ENCODE measurements at regions not wholly inside any gene's neighbourhood (a gene's known extent, or its start where the extent isn't known, plus 50 kb on each side); places are given as distances from the start of the nearest gene placed in this dataset.

- in situ Hi-C loops (cut with MboI; ENCODE audit: low pct_unique_long_range_greater_than_20kb, low sequenced_read_pairs, unreplicated experiment): no loop called here
- TF ChIP-seq, protein P1, sequence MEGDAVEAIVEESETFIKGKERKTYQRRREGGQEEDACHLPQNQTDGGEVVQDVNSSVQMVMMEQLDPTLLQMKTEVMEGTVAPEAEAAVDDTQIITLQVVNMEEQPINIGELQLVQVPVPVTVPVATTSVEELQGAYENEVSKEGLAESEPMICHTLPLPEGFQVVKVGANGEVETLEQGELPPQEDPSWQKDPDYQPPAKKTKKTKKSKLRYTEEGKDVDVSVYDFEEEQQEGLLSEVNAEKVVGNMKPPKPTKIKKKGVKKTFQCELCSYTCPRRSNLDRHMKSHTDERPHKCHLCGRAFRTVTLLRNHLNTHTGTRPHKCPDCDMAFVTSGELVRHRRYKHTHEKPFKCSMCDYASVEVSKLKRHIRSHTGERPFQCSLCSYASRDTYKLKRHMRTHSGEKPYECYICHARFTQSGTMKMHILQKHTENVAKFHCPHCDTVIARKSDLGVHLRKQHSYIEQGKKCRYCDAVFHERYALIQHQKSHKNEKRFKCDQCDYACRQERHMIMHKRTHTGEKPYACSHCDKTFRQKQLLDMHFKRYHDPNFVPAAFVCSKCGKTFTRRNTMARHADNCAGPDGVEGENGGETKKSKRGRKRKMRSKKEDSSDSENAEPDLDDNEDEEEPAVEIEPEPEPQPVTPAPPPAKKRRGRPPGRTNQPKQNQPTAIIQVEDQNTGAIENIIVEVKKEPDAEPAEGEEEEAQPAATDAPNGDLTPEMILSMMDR (IDR thresholded peaks at IDR 0.05; ENCODE audit: extremely low read depth, insufficient read depth, missing control alignments): no peak
- no peak for DNase-seq (ENCODE audit: low spot score)
These were observed 549.4 kb upstream of the API5 start for GRCh38 chr11:42762348-42762747.

GRCh38 chr11:42764936-42765335 is 546.9 kb upstream of the API5 start:
- in situ Hi-C loops (cut with MboI; ENCODE audit: low pct_unique_long_range_greater_than_20kb, low sequenced_read_pairs, unreplicated experiment): no loop called here
- no peak for DNase-seq (ENCODE audit: low spot score)
- TF ChIP-seq, protein P1 (IDR thresholded peaks at IDR 0.05; ENCODE audit: extremely low read depth, insufficient read depth, missing control alignments): no peak

DNA sequence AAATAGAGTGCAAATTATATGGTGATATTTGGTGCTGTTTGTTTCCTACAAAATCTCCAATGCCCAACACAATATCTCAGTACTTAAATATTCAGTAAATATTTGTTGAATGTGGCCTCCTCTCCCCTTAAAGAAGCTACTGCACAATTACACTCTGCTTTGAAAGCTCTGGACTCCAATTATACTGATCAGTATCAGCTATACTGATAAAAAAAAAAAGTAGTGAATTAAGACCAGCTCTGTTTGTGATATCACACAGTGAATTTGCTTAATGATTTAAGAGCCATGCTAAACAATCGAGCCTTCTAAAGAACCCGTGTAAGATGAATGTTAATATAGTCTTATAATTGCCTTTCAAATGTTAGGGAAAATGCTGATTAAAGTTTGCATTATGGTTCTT is 543.2 kb upstream of the API5 start:
- TF ChIP-seq, protein P1 (IDR thresholded peaks at IDR 0.05; ENCODE audit: extremely low read depth, insufficient read depth, missing control alignments): no peak
- in situ Hi-C loops (cut with MboI; ENCODE audit: low pct_unique_long_range_greater_than_20kb, low sequenced_read_pairs, unreplicated experiment): no loop called here
- DNase-seq (ENCODE audit: low spot score): no peak

DNA sequence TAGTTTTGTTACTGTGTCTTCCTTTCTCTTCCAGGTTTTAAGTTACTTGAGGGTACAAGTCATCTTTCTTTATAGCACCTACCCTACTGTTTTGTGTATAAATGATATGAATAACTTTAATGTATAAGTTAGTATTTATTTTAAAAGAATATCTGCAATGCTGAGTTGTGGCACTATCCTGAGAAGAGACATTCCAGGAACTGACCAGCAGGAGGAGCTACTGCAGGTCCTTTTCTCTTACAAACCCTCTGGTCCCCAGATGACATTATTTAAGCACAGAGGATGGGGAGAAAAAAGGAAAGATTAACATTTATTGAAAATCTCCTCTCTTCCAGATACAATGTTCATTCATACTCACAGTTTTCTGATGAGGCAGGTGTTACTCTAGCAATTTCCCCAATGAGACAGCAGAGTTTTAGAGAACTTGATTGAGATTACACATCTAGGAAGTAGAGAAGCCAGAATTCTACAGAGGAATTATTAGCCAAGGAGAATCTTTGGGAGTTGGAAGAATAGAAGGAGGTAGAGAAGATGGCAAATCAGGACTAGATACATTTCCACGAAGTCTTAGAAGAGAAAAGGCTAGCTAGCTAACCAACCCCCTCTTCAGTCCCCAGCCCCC is 541.2 kb upstream of the API5 start:
- TF ChIP-seq, protein P1 (IDR thresholded peaks at IDR 0.05; ENCODE audit: extremely low read depth, insufficient read depth, missing control alignments): peak; percentile 74
- in situ Hi-C loops (cut with MboI; ENCODE audit: low pct_unique_long_range_greater_than_20kb, low sequenced_read_pairs, unreplicated experiment): loop anchor here (10.0 kb wide), 1 partner anchor 514 kb away; no protein-coding TSS in a partner anchor
- DNase-seq (ENCODE audit: low spot score): peak; percentile 28

- DNase-seq (ENCODE audit: low spot score): no peak
- in situ Hi-C loops (cut with MboI; ENCODE audit: low pct_unique_long_range_greater_than_20kb, low sequenced_read_pairs, unreplicated experiment): loop anchor here (10.0 kb wide), 1 partner anchor 512 kb away; no protein-coding TSS in a partner anchor
- TF ChIP-seq, protein P1 (IDR thresholded peaks at IDR 0.05; ENCODE audit: extremely low read depth, insufficient read depth, missing control alignments): no peak
These were observed 538.9 kb upstream of the API5 start for GRCh38 chr11:42772886-42773285.

DNA sequence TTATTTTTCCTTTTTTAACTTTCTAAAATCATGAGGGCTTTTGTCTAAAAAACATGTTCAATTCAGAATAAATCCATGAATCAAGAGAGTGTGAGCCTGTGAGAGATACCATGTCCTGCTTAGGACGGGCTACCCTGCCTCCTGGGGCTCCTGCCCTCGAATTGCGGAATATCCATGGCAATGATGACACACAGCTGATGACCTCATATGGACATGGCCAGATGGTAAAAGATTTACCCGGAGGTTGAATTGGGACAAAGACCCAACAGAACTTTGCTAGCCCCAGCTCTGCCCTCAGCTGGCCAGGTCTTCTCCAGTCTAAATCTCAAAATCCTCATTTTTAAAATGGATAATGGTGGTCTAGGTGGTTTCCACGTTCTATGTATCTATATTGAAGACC is 538.1 kb upstream of the API5 start:
- TF ChIP-seq, protein P1 (IDR thresholded peaks at IDR 0.05; ENCODE audit: extremely low read depth, insufficient read depth, missing control alignments): no peak
- DNase-seq (ENCODE audit: low spot score): no peak
- in situ Hi-C loops (cut with MboI; ENCODE audit: low pct_unique_long_range_greater_than_20kb, low sequenced_read_pairs, unreplicated experiment): loop anchor here (10.0 kb wide), 1 partner anchor 511 kb away; no protein-coding TSS in a partner anchor
